Muscle of leg (tissue), 3 donors: ENCODE measurements at regions not wholly inside any gene's neighbourhood (a gene's known extent, or its start where the extent isn't known, plus 50 kb on each side); places are given as distances from the start of the nearest gene placed in this dataset.

Source experiments
- DNase-seq: peaks from one replicate; pipeline ENCODE4 v3.0.0; 2013
- H3K27ac ChIP-seq: one replicate; pipeline ENCODE4 v1.5.1; 2013; ENCODE audit warnings: mild to moderate bottlenecking, low read length, control low read depth
- H3K27me3 ChIP-seq: one replicate; pipeline ENCODE4 v1.6.1; 2013; ENCODE audit warnings: low read length; ENCODE audit not compliant: control insufficient read depth, insufficient read depth
- H3K36me3 ChIP-seq: one replicate; pipeline ENCODE4 v1.6.1; 2013; ENCODE audit warnings: low read length; ENCODE audit not compliant: control insufficient read depth, insufficient read depth
- H3K4me1 ChIP-seq: one replicate; pipeline ENCODE4 v1.6.1; 2013; ENCODE audit warnings: low read length; ENCODE audit not compliant: control insufficient read depth, insufficient read depth
- H3K4me3 ChIP-seq: one replicate; pipeline ENCODE4 v1.5.1; 2013; ENCODE audit warnings: low read length, control low read depth
- H3K9me3 ChIP-seq: replicated peaks from 2 replicates; pipeline ENCODE4 v1.6.1; 2013; ENCODE audit warnings: low read depth, low read length; ENCODE audit not compliant: control insufficient read depth
- WGBS: methylation state at CpG from one replicate; pipeline ENCODE4 v1.1.5; 2013; ENCODE audit warnings: missing lambda C conversion rate; ENCODE audit not compliant: insufficient coverage; 5-methylcytosine and 5-hydroxymethylcytosine counted together

GRCh38 chr10:84698989-84699388 is 370.6 kb downstream of the CCSER2 start:
- H3K9me3 ChIP-seq, result no peaks in the 10 kb centered on the region

GRCh38 chr10:84700668-84701369 is 372.4 kb downstream of the CCSER2 start:
- Histone ChIP-seq H3K27ac (no peak overlapping the region), H3K36me3 (no peaks in the 10 kb centered on the region), H3K9me3 (no peaks in the 10 kb centered on the region), H3K27me3 (no peaks in the 10 kb centered on the region), H3K4me1 (no peaks in the 10 kb centered on the region), H3K4me3 (no peak overlapping the region)
- WGBS, result 34% methylated on average over 4 of the region's 4 CpGs
- DNase-seq, result no peak

More at GRCh38 chr10:84698989-84699388, 370.6 kb downstream of the CCSER2 start:
- H3K4me3 ChIP-seq, result no peak overlapping the region
- H3K4me1 ChIP-seq, result no peaks in the 10 kb centered on the region
- no peak overlapping the region for H3K27ac ChIP-seq
- DNase-seq, result no peak
- WGBS, result 89% methylated on average over 1 of the region's 1 CpG
- H3K27me3 ChIP-seq, result no peaks in the 10 kb centered on the region
- H3K36me3 ChIP-seq, result no peaks in the 10 kb centered on the region

GRCh38 chr10:84701370-84701720 is 373.0 kb downstream of the CCSER2 start:
- Histone ChIP-seq H3K9me3 (no peaks in the 10 kb centered on the region), H3K36me3 (no peaks in the 10 kb centered on the region), H3K27me3 (no peaks in the 10 kb centered on the region), H3K27ac (no peak overlapping the region), H3K4me1 (no peaks in the 10 kb centered on the region), H3K4me3 (no peak overlapping the region)
- no peak for DNase-seq
- WGBS, result 85% methylated on average over 3 of the region's 3 CpGs

- 83% methylated on average over 3 of the region's 3 CpGs for WGBS
- DNase-seq, result no peak
- Histone ChIP-seq H3K4me3 (no peak overlapping the region), H3K36me3 (no peaks in the 10 kb centered on the region), H3K9me3 (no peaks in the 10 kb centered on the region), H3K27ac (no peak overlapping the region), H3K27me3 (no peaks in the 10 kb centered on the region), H3K4me1 (no peaks in the 10 kb centered on the region)
Observed at GRCh38 chr10:84704101-84704500, 375.7 kb downstream of the CCSER2 start.

GRCh38 chr10:84706431-84706830 is 378.0 kb downstream of the CCSER2 start:
- WGBS, result 100% methylated on average over 1 of the region's 1 CpG
- H3K4me1 ChIP-seq, result no peaks in the 10 kb centered on the region
- no peaks in the 10 kb centered on the region for H3K36me3 ChIP-seq
- H3K4me3 ChIP-seq, result no peak overlapping the region
- H3K9me3 ChIP-seq, result no peaks in the 10 kb centered on the region
- H3K27me3 ChIP-seq, result no peaks in the 10 kb centered on the region
- no peak overlapping the region for H3K27ac ChIP-seq
- DNase-seq, result no peak

GRCh38 chr10:84706875-84707274 is 378.5 kb downstream of the CCSER2 start:
- Histone ChIP-seq H3K36me3 (no peaks in the 10 kb centered on the region), H3K9me3 (no peaks in the 10 kb centered on the region), H3K4me3 (no peak overlapping the region), H3K4me1 (no peaks in the 10 kb centered on the region), H3K27me3 (no peaks in the 10 kb centered on the region), H3K27ac (no peak overlapping the region)
- DNase-seq, result no peak
- 71% methylated on average over 7 of the region's 8 CpGs for WGBS

- no peak overlapping the region for H3K4me3 ChIP-seq
- no peaks in the 10 kb centered on the region for H3K9me3 ChIP-seq
- H3K36me3 ChIP-seq, result no peaks in the 10 kb centered on the region
- no peak overlapping the region for H3K27ac ChIP-seq
- WGBS, result 25% methylated on average over 2 of the region's 2 CpGs
- no peak for DNase-seq
- H3K27me3 ChIP-seq, result no peaks in the 10 kb centered on the region
- no peaks in the 10 kb centered on the region for H3K4me1 ChIP-seq
Observed at GRCh38 chr10:84715911-84716310, 387.5 kb downstream of the CCSER2 start.

GRCh38 chr10:84718877-84719616 is 390.7 kb downstream of the CCSER2 start:
- Histone ChIP-seq H3K36me3 (no peaks in the 10 kb centered on the region), H3K4me3 (no peak overlapping the region), H3K9me3 (no peaks in the 10 kb centered on the region), H3K27me3 (no peaks in the 10 kb centered on the region), H3K4me1 (no peaks in the 10 kb centered on the region), H3K27ac (no peak overlapping the region)
- no peak for DNase-seq
- no CpG with 5 or more reads among the region's 3 CpGs for WGBS

GRCh38 chr10:84719687-84720086 is 391.3 kb downstream of the CCSER2 start:
- no CpG with 5 or more reads among the region's 1 CpG for WGBS
- Histone ChIP-seq H3K9me3 (no peaks in the 10 kb centered on the region), H3K4me1 (no peaks in the 10 kb centered on the region), H3K27ac (no peak overlapping the region), H3K4me3 (no peak overlapping the region), H3K36me3 (no peaks in the 10 kb centered on the region), H3K27me3 (no peaks in the 10 kb centered on the region)
- no peak for DNase-seq

- 88% methylated on average over 5 of the region's 5 CpGs for WGBS
Observed at GRCh38 chr10:84727398-84727797, 399.0 kb downstream of the CCSER2 start.

More at GRCh38 chr10:84727398-84727797, 399.0 kb downstream of the CCSER2 start:
- Histone ChIP-seq H3K9me3 (peaks cover 5% of the 10 kb centered on the region), H3K27me3 (no peaks in the 10 kb centered on the region), H3K36me3 (no peaks in the 10 kb centered on the region), H3K4me1 (no peaks in the 10 kb centered on the region), H3K4me3 (no peak overlapping the region), H3K27ac (no peak overlapping the region)
- DNase-seq, result no peak
